ENCODE measurements at regions not wholly inside any gene's neighbourhood (a gene's known extent, or its start where the extent isn't known, plus 50 kb on each side); places are given as distances from the start of the nearest gene placed in this dataset.

- H3K4me1 ChIP-seq (ENCODE audit: insufficient read depth, low read length), result no peaks in the 10 kb centered on the region; the same call in 1 of the 2 replicates
- H2BK120ac ChIP-seq (ENCODE audit: low read depth, low read length, poor library complexity, severe bottlenecking), result no peak overlapping the region
- Mint-ChIP-seq H3K36me3 (ENCODE audit: insufficient read depth in 1 of 3, low read depth in 3 of 3) (no peaks in the 10 kb centered on the region), H3K27ac (no peak overlapping the region), H3K27me3 (ENCODE audit: low read depth) (peaks cover 2% of the 10 kb centered on the region), H3K4me3 (no peak overlapping the region), H3K9me3 (no peaks in the 10 kb centered on the region), H3K4me1 (peaks cover 2 to 3% of the 10 kb centered on the region in 2 experiments; a peak in 2 of 4 replicates)
- H2BK5ac ChIP-seq (ENCODE audit: insufficient read length, low read length), result no peak overlapping the region
- H3K23me2 ChIP-seq (ENCODE audit: insufficient read length, low read depth, low read length, poor library complexity, severe bottlenecking), result no peaks in the 10 kb centered on the region
- no peak overlapping the region for H3K56ac ChIP-seq (ENCODE audit: insufficient read length, low read depth, low read length)
- no peak overlapping the region for H4K8ac ChIP-seq (replicated peaks; ENCODE audit: insufficient read length, low read depth, low read length)
- no peak overlapping the region for H3K4ac ChIP-seq (ENCODE audit: low read depth, low read length)
- H3K79me1 ChIP-seq (ENCODE audit: insufficient read depth, low read depth, low read length, poor library complexity, severe bottlenecking), result no peaks in the 10 kb centered on the region
- no peak overlapping the region for H3K9ac ChIP-seq (ENCODE audit: extremely low read depth, insufficient read length, low read length)
- DNase-seq, result no peak
- H4K5ac ChIP-seq (ENCODE audit: insufficient read length, low read depth, low read length), result no peak overlapping the region
- no peak overlapping the region for H3K27ac ChIP-seq (ENCODE audit: insufficient read length, low read depth, low read length)
- no peak for TF ChIP-seq CTCF (conservative IDR thresholded peaks at IDR 0.05)
- H2BK12ac ChIP-seq (ENCODE audit: insufficient read length, low read depth, low read length), result no peak overlapping the region
- no peak overlapping the region for H2AK5ac ChIP-seq (ENCODE audit: insufficient read length, low read length)
- H4K91ac ChIP-seq (ENCODE audit: insufficient read length, low read depth, low read length), result no peak overlapping the region
- H3K9me3 ChIP-seq (ENCODE audit: control insufficient read depth, low read depth, low read length), result no peaks in the 10 kb centered on the region
- H3K18ac ChIP-seq (ENCODE audit: insufficient read length, low read depth, low read length), result no peak overlapping the region
- H3K14ac ChIP-seq (ENCODE audit: insufficient read depth, low read length), result no peak overlapping the region
- H3T11ph ChIP-seq (ENCODE audit: low read length), result no peak overlapping the region
- H4K20me1 ChIP-seq (ENCODE audit: control insufficient read depth, insufficient read depth, insufficient read length), result no peaks in the 10 kb centered on the region
- H2AFZ ChIP-seq (ENCODE audit: low read length), result no peak overlapping the region
- H2BK20ac ChIP-seq (ENCODE audit: low read depth, low read length, poor library complexity, severe bottlenecking), result no peak overlapping the region
- no peaks in the 10 kb centered on the region for H3K79me2 ChIP-seq (ENCODE audit: insufficient read depth, low read length)
- no peak overlapping the region for H3K4me2 ChIP-seq (ENCODE audit: insufficient read depth, insufficient read length, low read length)
- no peaks in the 10 kb centered on the region for H3K27me3 ChIP-seq (ENCODE audit: insufficient read depth, low read length)
- H2BK15ac ChIP-seq (ENCODE audit: low read depth, low read length), result no peak overlapping the region
- WGBS (ENCODE audit: extremely low coverage, insufficient read length, low lambda C conversion rate), result no CpG with 5 or more reads among the region's 7 CpGs
- H3K23ac ChIP-seq (ENCODE audit: insufficient read length, low read depth, low read length), result no peak overlapping the region
These were observed 82.7 kb downstream of the THAP12 start for GRCh38 chr11:76298255-76298654.

Data from H9 (cell line).